H9 (cell line): ENCODE measurements at regions not wholly inside any gene's neighbourhood (a gene's known extent, or its start where the extent isn't known, plus 50 kb on each side); places are given as distances from the start of the nearest gene placed in this dataset.

Experiments used
- DNase-seq: peaks from one replicate; pipeline ENCODE4 v3.0.0-alpha.2; 2017
- H2AFZ ChIP-seq: one replicate; pipeline ENCODE4 v1.6.1; 2013; ENCODE audit warnings: mild to moderate bottlenecking, low read length, control low read depth, moderate library complexity
- H2AK5ac ChIP-seq: 2 replicates; pipeline ENCODE4 v1.6.1; 2013; ENCODE audit warnings: low read length, control low read depth, mixed read lengths; ENCODE audit not compliant: insufficient read length
- H2BK120ac ChIP-seq: one replicate; pipeline ENCODE4 v1.6.1; 2013; ENCODE audit warnings: low read depth, mild to moderate bottlenecking, low read length, control low read depth, inconsistent platforms; ENCODE audit not compliant: poor library complexity, severe bottlenecking
- H2BK12ac ChIP-seq: 2 replicates; pipeline ENCODE4 v1.6.1; 2013; ENCODE audit warnings: low read length, control low read depth, mixed read lengths, low read depth; ENCODE audit not compliant: insufficient read length
- H2BK15ac ChIP-seq: 2 replicates; pipeline ENCODE4 v1.6.1; 2013; ENCODE audit warnings: low read depth, low read length, control low read depth
- H2BK20ac ChIP-seq: one replicate; pipeline ENCODE4 v1.6.1; 2013; ENCODE audit warnings: low read depth, mild to moderate bottlenecking, low read length, control low read depth, inconsistent platforms; ENCODE audit not compliant: poor library complexity, severe bottlenecking
- H2BK5ac ChIP-seq: 2 replicates; pipeline ENCODE4 v1.6.1; 2013; ENCODE audit warnings: low read length, control low read depth, mixed read lengths; ENCODE audit not compliant: insufficient read length
- H3K14ac ChIP-seq: 2 replicates; pipeline ENCODE4 v1.6.1; 2013; ENCODE audit warnings: low read length, control low read depth; ENCODE audit not compliant: insufficient read depth
- H3K18ac ChIP-seq: 2 replicates; pipeline ENCODE4 v1.6.1; 2013; ENCODE audit warnings: low read depth, mild to moderate bottlenecking, mixed read lengths, low read length, control low read depth; ENCODE audit not compliant: insufficient read length
- H3K23ac ChIP-seq: 2 replicates; pipeline ENCODE4 v1.6.1; 2013; ENCODE audit warnings: low read length, control low read depth, mixed read lengths, low read depth; ENCODE audit not compliant: insufficient read length
- H3K23me2 ChIP-seq: 2 replicates; pipeline ENCODE4 v1.6.1; 2013; ENCODE audit warnings: low read depth, mild to moderate bottlenecking, mixed read lengths, low read length, control low read depth; ENCODE audit not compliant: insufficient read length, poor library complexity, severe bottlenecking
- H3K27ac ChIP-seq: 2 replicates; pipeline ENCODE4 v1.5.1; 2013; ENCODE audit warnings: low read length, control low read depth, mixed read lengths, low read depth; ENCODE audit not compliant: insufficient read length
- H3K27me3 ChIP-seq: 2 replicates; pipeline ENCODE4 v1.6.1; 2013; ENCODE audit warnings: low read length, control low read depth, inconsistent platforms; ENCODE audit not compliant: insufficient read depth
- H3K4ac ChIP-seq: 2 replicates; pipeline ENCODE4 v1.6.1; 2013; ENCODE audit warnings: low read depth, mild to moderate bottlenecking, control low read depth, inconsistent platforms, low read length, moderate library complexity
- H3K4me1 ChIP-seq: 2 replicates; pipeline ENCODE4 v1.6.1; 2013; ENCODE audit warnings: low read length, control low read depth, inconsistent platforms; ENCODE audit not compliant: insufficient read depth
- H3K4me2 ChIP-seq: 2 replicates; pipeline ENCODE4 v1.6.1; 2013; ENCODE audit warnings: low read length, control low read depth, mixed read lengths; ENCODE audit not compliant: insufficient read length, insufficient read depth
- H3K56ac ChIP-seq: 2 replicates; pipeline ENCODE4 v1.6.1; 2013; ENCODE audit warnings: low read depth, mild to moderate bottlenecking, mixed read lengths, low read length, control low read depth; ENCODE audit not compliant: insufficient read length
- H3K79me1 ChIP-seq: 2 replicates; pipeline ENCODE4 v1.6.1; 2013; ENCODE audit warnings: low read depth, mild to moderate bottlenecking, moderate library complexity, low read length, control low read depth, inconsistent platforms; ENCODE audit not compliant: insufficient read depth, poor library complexity, severe bottlenecking
- H3K79me2 ChIP-seq: 2 replicates; pipeline ENCODE4 v1.6.1; 2013; ENCODE audit warnings: low read length, control low read depth, inconsistent platforms; ENCODE audit not compliant: insufficient read depth
- H3K9ac ChIP-seq: 2 replicates; pipeline ENCODE4 v1.6.1; 2013; ENCODE audit warnings: low read length, control low read depth, mixed read lengths; ENCODE audit not compliant: insufficient read length; ENCODE audit errors: extremely low read depth
- H3K9me3 ChIP-seq: one replicate; pipeline ENCODE4 v1.6.1; 2013; ENCODE audit warnings: low read depth, low read length, inconsistent platforms; ENCODE audit not compliant: control insufficient read depth
- H3T11ph ChIP-seq: one replicate; pipeline ENCODE4 v1.6.1; 2013; ENCODE audit warnings: mild to moderate bottlenecking, low read length, control low read depth, inconsistent platforms
- H4K20me1 ChIP-seq: one replicate; pipeline ENCODE4 v1.6.1; 2013; ENCODE audit not compliant: control insufficient read depth, insufficient read length, insufficient read depth
- H4K5ac ChIP-seq: 2 replicates; pipeline ENCODE4 v1.6.1; 2013; ENCODE audit warnings: low read depth, mild to moderate bottlenecking, mixed read lengths, low read length, control low read depth; ENCODE audit not compliant: insufficient read length
- H4K8ac ChIP-seq: replicated peaks from 2 replicates; pipeline ENCODE4 v1.6.1; 2013; ENCODE audit warnings: low read length, control low read depth, mixed read lengths, low read depth; ENCODE audit not compliant: insufficient read length
- H4K91ac ChIP-seq: 2 replicates; pipeline ENCODE4 v1.6.1; 2013; ENCODE audit warnings: low read depth, mild to moderate bottlenecking, moderate library complexity, mixed read lengths, low read length, control low read depth; ENCODE audit not compliant: insufficient read length
- H3K27ac Mint-ChIP-seq, 3 experiments: 2 replicates in 2 of 3; 3 replicates in 1 of 3; pipeline ENCODE4 v1.8.0; 2020 to 2021; ENCODE audit warnings: mixed read lengths in 3 of 3, mild to moderate bottlenecking in 1 of 3, moderate library complexity in 1 of 3
- H3K27me3 Mint-ChIP-seq: 2 replicates; pipeline ENCODE4 v1.8.0; 2021; ENCODE audit warnings: low read depth, mild to moderate bottlenecking, moderate library complexity, mixed read lengths
- H3K36me3 Mint-ChIP-seq, 3 experiments: 2 replicates in 2 of 3; 3 replicates in 1 of 3; pipeline ENCODE4 v1.8.0; 2020 to 2021; ENCODE audit warnings: low read depth in 3 of 3, mixed read lengths in 3 of 3; ENCODE audit not compliant: insufficient read depth in 1 of 3
- H3K4me1 Mint-ChIP-seq, 2 experiments: 2 replicates each; pipeline ENCODE4 v1.8.0; 2020; ENCODE audit warnings: mixed read lengths in 2 of 2
- H3K4me3 Mint-ChIP-seq, 2 experiments: 2 replicates in 1 of 2; 3 replicates in 1 of 2; pipeline ENCODE4 v1.8.0; 2020 to 2021; ENCODE audit warnings: mild to moderate bottlenecking in 2 of 2, mixed read lengths in 2 of 2, moderate library complexity in 1 of 2
- H3K9me3 Mint-ChIP-seq, 2 experiments: 2 replicates in 1 of 2; 3 replicates in 1 of 2; pipeline ENCODE4 v1.8.0; 2020; ENCODE audit warnings: mild to moderate bottlenecking in 2 of 2, mixed read lengths in 2 of 2, moderate library complexity in 1 of 2
- CTCF ChIP-seq: fragments of 200-600 bp; sonication (generic); conservative IDR thresholded peaks from 3 replicates; pipeline ENCODE4 v1.8.0; 2021; ENCODE audit warnings: antibody characterized with exemption, mild to moderate bottlenecking
- WGBS: extraction: QIAGEN DNeasy Blood & Tissue Kit; methylation state at CpG from one replicate; pipeline ENCODE4 v1.1.7; 2013; ENCODE audit warnings: missing lambda C conversion rate, low lambda C conversion rate, mixed read lengths; ENCODE audit not compliant: insufficient read length; ENCODE audit errors: extremely low coverage; 5-methylcytosine and 5-hydroxymethylcytosine counted together

- Mint-ChIP-seq H3K4me1 (peaks cover 0 to 4% of the 10 kb centered on the region in 2 experiments; a peak in 2 of 4 replicates), H3K36me3 (peaks cover 0 to 6% (median 5%) of the 10 kb centered on the region in 3 experiments; a peak in 3 of 7 replicates), H3K27ac (no peak overlapping the region), H3K9me3 (peaks cover 8 to 11% of the 10 kb centered on the region in 2 experiments), H3K27me3 (peaks cover 19% of the 10 kb centered on the region), H3K4me3 (no peak overlapping the region)
- peaks cover 2% of the 10 kb centered on the region; the same call in 1 of the 2 replicates for H3K27me3 ChIP-seq
- no peaks in the 10 kb centered on the region for H3K4me1 ChIP-seq
- no peak overlapping the region for H2BK5ac ChIP-seq
- no peaks in the 10 kb centered on the region for H3K9me3 ChIP-seq
- H3K23ac ChIP-seq = no peak overlapping the region
- H3K23me2 ChIP-seq = no peaks in the 10 kb centered on the region
- no peak overlapping the region for H3K27ac ChIP-seq
- H2BK12ac ChIP-seq = no peak overlapping the region
- H4K8ac ChIP-seq = no peak overlapping the region
- H3T11ph ChIP-seq = no peak overlapping the region
- no peaks in the 10 kb centered on the region for H3K79me2 ChIP-seq
- no peak overlapping the region for H3K4ac ChIP-seq
- H2BK20ac ChIP-seq = no peak overlapping the region
- no peak for TF ChIP-seq CTCF
- no peak overlapping the region for H2AK5ac ChIP-seq
- no peak overlapping the region for H3K14ac ChIP-seq
- no peak overlapping the region for H4K5ac ChIP-seq
- no peak overlapping the region for H3K4me2 ChIP-seq
- H2BK15ac ChIP-seq = no peak overlapping the region
- no CpG with 5 or more reads among the region's 6 CpGs for WGBS
- no peak overlapping the region for H3K9ac ChIP-seq
- H2AFZ ChIP-seq = no peak overlapping the region
- no peak overlapping the region for H4K91ac ChIP-seq
- no peak for DNase-seq
- no peaks in the 10 kb centered on the region for H4K20me1 ChIP-seq
- no peaks in the 10 kb centered on the region for H3K79me1 ChIP-seq
- H3K18ac ChIP-seq = no peak overlapping the region
- no peak overlapping the region for H3K56ac ChIP-seq
- H2BK120ac ChIP-seq = no peak overlapping the region
Observed at GRCh38 chr20:4090756-4091489, 57.7 kb upstream of the SMOX start.
